Activated CD4-positive, CD25-positive, alpha-beta regulatory T cell (primary cell): ENCODE measurements at regions not wholly inside any gene's neighbourhood (a gene's known extent, or its start where the extent isn't known, plus 50 kb on each side); places are given as distances from the start of the nearest gene placed in this dataset.

Experiments
- DNase-seq, 4 experiments: peaks; one replicate each; lab custom pipeline; 2025; lab: John Stamatoyannopoulos, UW

DNA sequence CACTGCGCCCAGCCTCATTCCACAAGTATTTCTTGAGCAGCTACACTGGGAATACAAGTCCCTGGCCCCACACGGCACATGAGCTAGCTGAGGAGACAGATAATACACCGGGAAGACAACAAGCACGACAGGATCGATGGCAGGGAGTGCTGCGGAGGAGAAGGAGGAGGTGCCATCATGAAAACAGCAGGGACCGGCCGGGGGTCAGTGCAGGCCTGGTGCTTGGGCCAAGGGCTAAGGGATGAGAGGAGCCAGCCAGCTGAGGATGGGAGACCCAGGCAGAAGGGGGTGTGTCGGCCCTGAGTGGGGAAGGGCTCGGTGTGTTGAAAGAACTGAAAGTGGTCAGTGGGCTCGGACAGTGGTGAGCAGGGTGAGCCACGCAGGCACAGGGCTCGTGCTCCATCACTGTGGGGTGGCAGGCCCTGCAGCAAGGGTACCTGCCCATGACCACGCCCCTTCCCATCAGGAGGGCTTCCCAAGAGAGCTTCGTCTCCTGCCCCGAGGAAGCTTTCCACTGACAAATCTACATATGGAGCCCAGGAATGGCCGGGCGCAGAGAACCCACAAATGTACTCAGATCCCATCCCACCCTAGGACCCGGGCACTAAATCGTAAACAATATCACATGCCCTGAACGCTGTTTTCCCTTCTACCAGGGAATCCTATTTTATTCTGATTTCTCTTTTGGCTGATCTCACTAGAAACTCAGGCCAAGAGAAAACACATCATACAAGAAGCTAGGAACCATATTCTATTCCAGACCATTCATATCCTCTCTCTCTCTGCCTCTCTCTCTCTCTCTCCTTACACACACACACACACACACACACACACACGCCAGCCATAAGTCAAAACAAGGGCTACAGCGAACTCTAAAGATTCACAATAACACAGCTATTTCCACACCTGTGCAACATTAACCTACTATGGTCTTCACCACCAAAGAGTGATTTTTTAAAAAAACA, 50.7 kb upstream of the TNRC6C start:
- no peak for DNase-seq

DNA sequence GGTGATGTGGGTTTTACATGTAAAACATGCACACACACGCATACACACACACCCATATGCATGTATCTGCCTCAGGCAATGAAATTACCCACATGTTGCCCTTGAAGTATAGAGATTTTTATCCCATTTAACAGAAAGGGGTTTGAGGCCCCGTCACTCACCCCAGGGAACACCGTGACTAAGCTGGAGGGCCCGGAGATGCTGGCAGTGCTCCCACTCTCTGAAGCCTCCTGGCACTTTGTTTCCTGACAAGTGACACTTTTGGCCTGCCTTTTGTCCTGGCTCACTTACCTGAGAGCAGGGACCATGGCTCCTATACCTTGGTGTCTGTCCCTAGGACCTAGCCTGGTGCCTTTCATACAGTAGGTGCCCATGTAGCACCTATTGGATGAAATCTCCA, 50.0 kb upstream of the TNRC6C start:
- no peak for DNase-seq
